Lower leg skin (tissue), 3 donors: ENCODE measurements at regions not wholly inside any gene's neighbourhood (a gene's known extent, or its start where the extent isn't known, plus 50 kb on each side); places are given as distances from the start of the nearest gene placed in this dataset.

Source experiments
- CTCF ChIP-seq, 3 donors: fragments of 450-650 bp; IDR thresholded peaks; one replicate each; pipeline ENCODE4 v1.5.1; 2016; ENCODE audit warnings: antibody characterized with exemption in 3 of 3, mild to moderate bottlenecking in 3 of 3, moderate library complexity in 2 of 3
- POLR2A ChIP-seq, 2 donors: fragments of 450-650 bp; IDR thresholded peaks; one replicate each; pipeline ENCODE4 v1.6.1; 2016 to 2017; ENCODE audit warnings: antibody characterized with exemption in 2 of 2, mild to moderate bottlenecking in 1 of 2, moderate library complexity in 1 of 2

GRCh38 chr7:132049462-132050304, 493.3 kb upstream of the PODXL start:
- no peak for TF ChIP-seq CTCF (IDR thresholded peaks at IDR 0.05)
- no peak for TF ChIP-seq POLR2A (IDR thresholded peaks at IDR 0.05)
